Stimulated activated CD4-positive, alpha-beta T cell treated with anti-CD3 and anti-CD28 coated beads, Interleukin-4, amount 100 ng/mL, for 4 hours (primary cell): ENCODE measurements at regions not wholly inside any gene's neighbourhood (a gene's known extent, or its start where the extent isn't known, plus 50 kb on each side); places are given as distances from the start of the nearest gene placed in this dataset.

Source experiments
- DNase-seq, 2 experiments: peaks; one replicate each; pipeline ENCODE4 v3.0.0-alpha.2; 2020

- DNase-seq, result no peak
Observed at GRCh38 chr10:131012641-131012985, 298.9 kb downstream of the TCERG1L start.

- no peak for DNase-seq
Observed at GRCh38 chr10:131013281-131013912, 298.1 kb downstream of the TCERG1L start.

GRCh38 chr10:131014271-131014670 lies 297.2 kb downstream of the TCERG1L start:
- DNase-seq, result no peak

DNA sequence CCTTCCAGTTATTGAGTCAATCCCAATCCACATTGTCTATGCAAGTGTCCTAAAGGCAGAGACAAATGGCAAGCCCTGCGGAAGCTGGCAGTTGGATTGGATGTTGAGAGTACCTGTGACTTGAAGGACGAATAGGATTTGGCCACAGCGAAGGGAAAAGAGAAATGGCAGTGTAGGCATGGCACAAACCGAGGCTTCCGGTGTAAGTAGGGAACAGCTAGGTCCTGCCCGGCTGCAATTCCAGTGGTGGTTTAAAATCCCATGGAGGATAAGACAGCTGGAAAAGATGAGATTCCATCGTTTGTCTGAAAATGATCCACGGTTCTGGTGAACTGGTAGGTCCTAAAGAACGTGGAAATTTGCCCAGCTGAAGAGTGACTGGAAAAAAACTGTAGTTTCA lies 296.2 kb downstream of the TCERG1L start:
- no peak for DNase-seq

DNA sequence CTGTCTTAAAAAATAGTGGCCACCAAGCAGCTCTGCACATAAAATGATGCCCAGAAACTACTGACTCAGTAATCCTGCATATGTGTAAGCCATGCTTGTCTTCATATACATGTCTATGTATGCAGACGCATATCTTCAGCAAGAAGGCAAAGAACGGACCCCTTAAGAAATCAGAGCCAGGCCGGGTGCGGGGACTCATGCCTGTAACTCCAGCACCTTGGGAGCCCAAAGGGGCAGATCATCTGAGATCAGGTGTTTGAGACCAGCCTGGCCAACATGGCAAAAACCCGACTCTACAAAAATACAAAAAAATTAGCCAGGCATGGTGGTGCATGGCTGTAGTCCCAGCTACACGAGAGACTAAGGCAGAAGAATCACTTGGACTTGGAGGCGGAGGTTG lies 295.0 kb downstream of the TCERG1L start:
- DNase-seq, result no peak

DNA sequence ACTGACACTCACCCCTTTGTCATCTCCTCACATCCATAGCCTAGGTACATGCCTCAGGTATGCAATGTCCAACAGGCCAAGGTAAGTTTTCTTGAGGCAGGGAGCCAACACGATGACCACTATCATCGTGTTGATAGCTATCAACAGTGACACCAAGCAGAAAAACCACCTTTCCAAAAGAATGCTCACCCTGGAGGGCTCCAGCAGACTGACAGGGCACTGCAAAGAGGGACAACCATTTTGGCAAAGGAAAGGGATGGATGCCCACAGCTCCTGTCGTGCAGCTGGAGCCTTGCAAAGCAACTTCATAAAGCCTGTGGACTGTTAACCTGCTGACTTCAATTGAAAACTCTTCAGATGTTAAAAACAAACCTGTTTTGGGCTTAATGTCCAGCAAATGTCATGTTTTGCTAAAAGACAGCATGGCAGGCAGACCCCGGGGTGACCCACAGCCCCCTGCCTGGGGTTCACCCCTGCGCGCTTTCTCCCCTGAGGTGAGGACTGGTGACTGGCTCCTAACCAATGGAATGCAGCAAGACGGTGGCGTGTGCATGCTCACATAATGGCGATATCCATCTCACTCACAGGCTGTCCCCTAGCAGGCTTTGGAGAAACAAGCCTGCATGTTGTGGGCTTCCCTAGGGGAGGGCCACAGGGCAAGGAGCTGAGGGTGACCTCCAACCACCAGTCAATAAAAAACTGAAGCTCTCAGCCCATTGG lies 293.8 kb downstream of the TCERG1L start:
- no peak for DNase-seq

DNA sequence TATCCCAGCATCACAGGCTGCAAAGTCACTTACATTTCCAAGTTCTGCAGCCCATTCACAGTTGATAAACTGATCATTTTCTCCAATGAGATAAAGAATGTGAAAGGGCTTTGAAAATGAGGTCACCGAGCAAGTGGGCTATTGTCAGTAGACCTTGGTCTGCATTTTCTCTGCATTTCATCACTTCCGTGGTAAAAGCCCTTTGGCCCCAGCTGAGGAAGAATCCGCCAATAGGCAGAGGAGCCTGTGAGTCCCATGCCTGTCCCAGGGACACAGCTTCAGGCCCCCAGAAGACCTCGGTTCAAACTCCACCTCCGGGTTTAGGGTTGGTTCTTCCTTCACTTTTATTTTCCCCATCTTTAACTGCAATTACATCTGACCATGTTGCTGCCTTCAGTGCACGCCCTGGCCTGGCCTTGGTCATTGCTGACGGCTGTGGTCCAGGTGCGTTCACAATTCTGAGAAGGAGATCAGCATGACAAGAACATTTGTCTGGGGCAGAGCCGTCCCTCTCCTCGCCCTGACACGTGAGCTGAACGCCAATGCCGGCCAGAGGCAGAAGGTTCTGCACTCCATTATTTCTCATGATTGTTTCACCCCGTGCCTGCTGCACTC lies 292.5 kb downstream of the TCERG1L start:
- DNase-seq, result no peak

GRCh38 chr10:131019696-131020095 lies 291.8 kb downstream of the TCERG1L start:
- DNase-seq, result no peak

DNA sequence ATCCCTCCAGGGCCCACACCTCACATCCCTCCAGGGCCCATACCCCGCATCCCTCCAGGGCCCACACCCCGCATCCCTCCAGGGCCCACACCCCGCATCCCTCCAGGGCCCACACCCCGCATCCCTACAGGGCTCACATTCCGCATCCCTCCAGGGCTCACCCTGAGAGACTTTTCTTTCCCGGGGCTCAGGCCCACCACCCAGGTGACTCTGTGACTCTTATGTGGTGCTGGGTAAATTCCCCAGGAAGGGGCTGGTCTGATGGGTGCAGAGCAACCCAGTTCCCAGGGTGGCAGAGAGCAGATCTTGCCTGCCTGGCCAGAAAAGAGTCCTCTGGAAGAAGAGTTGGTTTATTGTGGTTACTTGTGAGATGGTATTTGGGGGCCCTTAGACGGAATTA lies 290.7 kb downstream of the TCERG1L start:
- no peak for DNase-seq

GRCh38 chr10:131021246-131021895 lies 290.1 kb downstream of the TCERG1L start:
- no peak for DNase-seq

DNA sequence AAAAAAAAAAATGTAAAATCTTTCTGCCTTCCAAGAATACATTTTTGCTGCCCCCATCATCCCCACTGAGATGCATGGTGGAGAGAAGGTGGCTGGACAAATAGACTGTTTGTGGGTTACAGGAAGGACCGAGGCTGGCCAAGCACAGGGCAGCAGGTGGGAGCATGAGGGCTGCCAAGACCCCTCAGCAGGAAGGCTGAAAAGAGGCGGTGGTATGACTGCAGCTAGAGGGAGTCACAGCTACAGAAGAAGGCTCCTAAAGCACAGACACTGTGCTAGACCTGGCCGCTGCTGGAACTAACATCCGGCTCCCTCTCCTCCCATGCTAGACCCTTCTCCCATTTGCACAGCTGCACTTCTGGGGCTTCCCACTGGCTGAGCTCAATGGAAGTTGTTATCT lies 289.6 kb downstream of the TCERG1L start:
- DNase-seq, result no peak

DNA sequence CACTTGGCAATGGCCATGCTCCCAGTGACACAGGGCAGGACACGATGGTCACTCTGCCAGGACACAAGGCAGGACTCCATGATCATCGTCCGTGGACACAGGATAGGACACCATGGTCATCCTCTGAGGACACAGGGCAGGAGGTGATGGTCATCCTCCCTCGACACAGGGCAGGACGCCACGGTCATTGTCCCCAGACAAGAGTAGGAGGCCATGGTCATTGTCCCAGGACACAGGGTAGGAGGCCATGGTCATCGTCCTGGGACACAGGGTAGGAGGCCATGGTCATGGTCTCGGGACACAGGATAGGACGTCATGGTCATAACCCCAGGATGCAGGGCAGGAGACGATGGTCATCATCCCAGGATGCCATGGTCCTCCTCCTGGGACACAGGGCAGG lies 289.2 kb downstream of the TCERG1L start:
- no peak for DNase-seq

GRCh38 chr10:131022981-131023380 lies 288.5 kb downstream of the TCERG1L start:
- DNase-seq, result no peak

DNA sequence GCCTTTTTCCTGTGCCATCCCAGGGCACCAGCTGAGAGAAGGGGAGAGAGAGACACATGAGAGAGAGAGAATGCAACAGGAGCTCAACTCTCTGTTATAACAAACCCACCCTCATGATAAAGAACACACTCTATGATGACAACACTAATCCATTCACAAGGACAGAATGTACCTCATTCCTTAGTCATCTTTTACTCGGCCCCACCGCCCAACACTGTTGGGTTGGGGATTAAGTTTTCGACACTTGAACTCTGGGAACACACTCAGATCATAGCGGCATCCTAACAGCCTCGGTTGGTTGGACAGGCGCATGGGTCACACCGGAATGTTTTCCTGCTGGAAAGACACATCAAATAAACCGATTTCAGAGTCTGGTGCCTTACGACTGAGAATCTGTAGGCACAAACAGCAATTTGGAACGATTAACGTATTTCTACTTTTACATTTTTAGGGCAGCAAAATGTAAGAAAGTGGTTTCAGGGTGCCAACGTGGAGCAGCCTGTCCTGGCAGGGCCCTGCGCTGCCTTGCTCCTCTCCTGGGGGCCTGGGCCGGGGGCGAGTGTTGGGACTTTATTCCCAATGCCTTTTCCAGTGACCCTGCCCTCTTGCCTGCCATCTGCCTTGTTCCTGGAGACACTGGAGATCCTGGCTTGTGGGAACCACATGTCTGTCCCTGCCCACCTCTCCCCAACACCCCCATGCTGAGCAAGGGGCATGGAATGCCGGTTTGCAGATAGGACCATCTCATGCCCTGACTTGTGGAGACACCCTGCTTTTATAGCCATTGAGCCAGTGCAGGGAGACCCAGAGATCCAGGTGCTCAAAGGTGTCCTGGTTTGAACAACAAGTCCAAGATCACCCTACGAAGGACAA lies 287.0 kb downstream of the TCERG1L start:
- no peak for DNase-seq

DNA sequence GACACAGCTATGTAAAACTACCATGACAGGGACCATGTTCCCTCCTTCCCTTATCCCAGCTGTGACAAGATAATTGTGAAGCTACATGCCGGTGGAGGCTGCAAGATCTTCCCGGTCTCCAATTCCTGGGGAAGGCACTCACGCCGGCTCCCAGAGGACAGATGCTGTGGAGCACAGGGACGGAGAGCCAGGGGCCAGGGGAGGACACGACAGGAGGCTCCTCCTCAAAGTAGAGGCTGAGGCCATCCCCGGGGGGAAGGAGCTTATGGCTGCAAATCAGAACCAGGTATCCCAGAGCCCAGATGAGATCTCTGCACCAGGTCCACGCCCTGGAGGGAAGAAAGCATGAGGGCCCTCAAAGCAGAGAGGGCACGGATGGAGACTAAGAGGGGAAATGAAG lies 286.2 kb downstream of the TCERG1L start:
- DNase-seq, result no peak

DNA sequence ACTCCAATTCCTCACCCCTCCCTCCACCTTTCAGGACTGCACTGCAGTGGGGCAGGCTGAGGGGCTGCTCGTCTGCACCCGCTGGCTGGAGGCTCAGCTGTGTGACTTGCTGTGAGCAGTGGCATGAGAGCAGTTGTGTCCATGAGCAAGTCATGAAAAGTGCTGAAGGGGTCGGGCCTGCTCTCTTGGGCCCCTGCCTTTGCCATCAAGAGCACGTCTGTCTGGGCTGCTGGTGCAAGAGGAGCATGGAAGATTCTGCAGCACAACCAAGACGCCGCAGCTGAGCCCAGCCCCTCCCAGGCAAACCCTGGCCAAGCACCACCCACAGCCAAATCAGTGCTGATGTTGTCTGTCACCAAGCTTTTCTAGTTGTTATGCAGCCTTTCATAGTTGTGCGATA lies 284.3 kb downstream of the TCERG1L start:
- DNase-seq, result no peak

DNA sequence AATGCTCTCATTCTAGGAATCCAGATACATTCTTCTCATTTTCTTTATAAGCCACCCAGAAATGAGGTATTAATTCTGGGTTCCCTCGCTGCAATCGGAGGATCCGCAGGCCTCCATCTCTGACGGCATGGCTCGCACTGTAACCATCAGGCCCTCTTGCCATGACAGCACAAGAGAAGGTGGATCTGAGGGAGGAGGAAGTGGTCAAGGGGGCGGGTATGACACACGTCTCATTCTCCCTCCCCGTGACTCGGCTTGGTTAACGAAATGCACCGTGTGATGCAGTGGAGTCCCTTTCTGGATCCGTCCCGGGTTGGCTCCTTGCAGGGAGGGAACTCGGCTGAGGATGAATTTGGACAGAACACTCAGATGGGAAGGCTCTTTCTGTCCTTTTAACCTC lies 280.2 kb downstream of the TCERG1L start:
- DNase-seq, result no peak

- no peak for DNase-seq
Observed at GRCh38 chr10:131032329-131033165, 279.0 kb downstream of the TCERG1L start.

DNA sequence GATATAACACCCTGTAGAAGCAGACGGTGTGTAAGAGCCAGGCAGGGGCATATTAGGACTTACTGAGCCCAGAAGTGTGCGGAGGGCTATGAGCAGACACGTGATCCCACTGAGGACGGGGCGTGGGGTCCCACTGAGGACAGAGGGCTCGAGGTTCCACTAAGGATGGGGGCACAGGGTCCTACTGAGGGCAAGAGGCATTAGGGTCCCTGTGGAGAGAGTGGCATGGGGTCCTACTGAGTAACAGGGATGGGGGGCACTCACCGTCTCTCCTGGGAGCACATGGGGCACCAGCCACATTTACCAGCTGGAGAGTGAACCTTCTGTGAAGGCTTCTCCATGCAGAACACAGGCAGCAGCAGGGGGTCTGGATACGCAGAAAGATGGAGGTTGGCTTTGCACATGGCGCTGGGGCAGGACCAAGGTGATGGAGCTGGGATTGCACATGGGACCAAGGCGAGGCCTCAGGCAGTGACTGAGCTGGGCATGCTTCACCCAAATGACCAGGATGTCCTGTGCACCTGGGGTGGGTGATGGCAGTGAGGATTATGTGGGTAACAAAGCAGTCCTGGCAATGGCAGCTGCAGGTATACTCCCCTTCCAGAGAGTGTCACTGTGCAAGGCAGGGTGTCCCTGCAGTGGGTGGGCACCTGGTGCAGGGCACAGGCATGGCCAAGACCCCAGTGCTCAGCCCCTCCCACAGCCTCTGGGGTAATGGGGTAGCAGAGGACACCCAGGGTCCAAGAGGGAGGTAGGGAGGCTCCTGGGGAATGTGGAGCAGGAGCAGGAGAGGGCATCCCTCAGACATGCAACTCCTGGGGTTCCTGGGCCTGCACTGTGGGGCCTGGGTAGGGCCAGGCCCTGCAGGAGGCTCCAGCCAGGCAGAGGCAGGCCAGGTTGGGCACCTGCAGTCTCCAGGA lies 278.1 kb downstream of the TCERG1L start:
- DNase-seq, result no peak

DNA sequence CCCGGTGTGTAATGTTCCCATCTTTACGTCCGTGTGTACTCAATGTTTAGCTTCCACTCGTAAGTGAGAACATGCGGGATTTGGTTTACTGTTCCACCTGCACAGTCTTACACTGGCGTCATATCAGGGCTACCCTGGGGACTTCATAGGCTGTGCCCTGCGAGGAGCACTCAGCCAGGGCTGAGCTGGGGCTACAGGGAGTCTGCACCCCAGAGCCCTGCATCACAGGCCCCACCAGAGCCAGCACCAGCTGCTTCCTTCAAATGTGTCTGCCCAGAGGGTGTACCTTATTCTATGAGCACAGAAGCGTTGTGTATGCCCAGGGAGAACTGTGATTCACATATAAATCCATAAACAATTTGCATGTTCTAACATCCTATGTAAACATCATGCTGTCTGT lies 277.1 kb downstream of the TCERG1L start:
- DNase-seq, result no peak

GRCh38 chr10:131035779-131036178 lies 275.7 kb downstream of the TCERG1L start:
- no peak for DNase-seq
